ENCODE measurements at regions not wholly inside any gene's neighbourhood (a gene's known extent, or its start where the extent isn't known, plus 50 kb on each side); places are given as distances from the start of the nearest gene placed in this dataset.

DNA sequence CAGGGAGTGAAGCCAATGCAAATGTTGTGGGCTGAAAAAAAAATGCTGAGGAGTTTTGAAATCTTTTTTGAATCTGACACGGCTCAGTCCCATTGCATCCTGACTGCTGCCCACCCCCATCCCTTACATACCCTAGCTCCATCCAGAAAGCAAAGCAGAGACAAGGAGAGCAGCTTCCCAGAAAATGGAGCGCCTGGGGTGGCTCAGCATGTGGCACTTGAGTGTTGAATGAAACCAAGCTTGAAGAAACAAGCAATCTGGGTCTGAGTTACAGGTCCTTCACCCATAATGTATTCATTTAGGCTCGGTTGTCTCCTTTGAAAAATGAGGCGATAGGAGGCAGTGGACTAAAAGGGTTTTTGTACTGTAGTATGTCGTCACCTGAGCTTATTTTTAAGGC is 244.2 kb upstream of the ACVR2A start:
- TF ChIP-seq, protein P1, sequence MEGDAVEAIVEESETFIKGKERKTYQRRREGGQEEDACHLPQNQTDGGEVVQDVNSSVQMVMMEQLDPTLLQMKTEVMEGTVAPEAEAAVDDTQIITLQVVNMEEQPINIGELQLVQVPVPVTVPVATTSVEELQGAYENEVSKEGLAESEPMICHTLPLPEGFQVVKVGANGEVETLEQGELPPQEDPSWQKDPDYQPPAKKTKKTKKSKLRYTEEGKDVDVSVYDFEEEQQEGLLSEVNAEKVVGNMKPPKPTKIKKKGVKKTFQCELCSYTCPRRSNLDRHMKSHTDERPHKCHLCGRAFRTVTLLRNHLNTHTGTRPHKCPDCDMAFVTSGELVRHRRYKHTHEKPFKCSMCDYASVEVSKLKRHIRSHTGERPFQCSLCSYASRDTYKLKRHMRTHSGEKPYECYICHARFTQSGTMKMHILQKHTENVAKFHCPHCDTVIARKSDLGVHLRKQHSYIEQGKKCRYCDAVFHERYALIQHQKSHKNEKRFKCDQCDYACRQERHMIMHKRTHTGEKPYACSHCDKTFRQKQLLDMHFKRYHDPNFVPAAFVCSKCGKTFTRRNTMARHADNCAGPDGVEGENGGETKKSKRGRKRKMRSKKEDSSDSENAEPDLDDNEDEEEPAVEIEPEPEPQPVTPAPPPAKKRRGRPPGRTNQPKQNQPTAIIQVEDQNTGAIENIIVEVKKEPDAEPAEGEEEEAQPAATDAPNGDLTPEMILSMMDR (conservative IDR thresholded peaks at IDR 0.05 in 1 of 2, IDR thresholded peaks at IDR 0.05 in 1 of 2; ENCODE audit: low read depth in 1 of 2, low read length in 2 of 2), result no peak
- no peak for TF ChIP-seq EZH2 (IDR thresholded peaks at IDR 0.05; ENCODE audit: low read length, missing control alignments)

All from fibroblast of lung (primary cell).